Right ventricle myocardium inferior (tissue), 1 donor: ENCODE measurements at regions not wholly inside any gene's neighbourhood (a gene's known extent, or its start where the extent isn't known, plus 50 kb on each side); places are given as distances from the start of the nearest gene placed in this dataset.
"Not testable (repeated sequence)": the region's sequence is repeated elsewhere in the genome, so short reads cannot be mapped to it uniquely, and the experiment has no call there.

Experiments
- ATAC-seq: fragments of 200-7000 bp; cut with Tn5 transposase; one replicate; pipeline ENCODE4 v1.9.1; 2020; ENCODE audit warnings: mild to moderate bottlenecking, moderate library complexity
- DNase-seq: peaks from one replicate; pipeline ENCODE4 v3.0.0; 2021; ENCODE audit errors: missing footprints
- intact Hi-C: fragments of 100-400 bp; cut with DNase I; formaldehyde crosslinking; loops from one replicate; pipeline ENCODE4 v1.11.0; 2022
- donor health status: DM: no; HTN: yes; CAD: no; lungs with severe emphysema.

DNA sequence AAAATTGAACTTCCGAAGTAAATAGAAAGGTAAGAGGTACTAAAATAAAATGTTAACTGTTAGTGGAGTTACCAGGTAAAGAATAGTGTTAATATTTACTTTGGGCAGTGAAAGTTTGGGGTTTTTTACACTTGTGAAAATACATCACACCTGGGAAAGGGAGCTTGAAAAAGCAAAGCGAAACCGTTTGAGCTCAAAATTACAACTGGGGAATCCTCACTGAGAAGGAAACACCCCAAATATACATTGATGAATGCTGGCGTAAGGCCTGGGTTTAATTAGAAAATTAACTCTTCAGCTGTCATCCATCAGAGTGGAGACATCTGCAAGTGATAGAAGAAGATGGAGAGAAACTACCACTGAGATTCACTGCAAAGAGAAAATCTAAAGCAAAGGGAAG is 1153.0 kb downstream of the SLITRK5 start:
- DNase-seq (no peak), ATAC-seq (no peak)
- intact Hi-C loops: no loop called here

DNA sequence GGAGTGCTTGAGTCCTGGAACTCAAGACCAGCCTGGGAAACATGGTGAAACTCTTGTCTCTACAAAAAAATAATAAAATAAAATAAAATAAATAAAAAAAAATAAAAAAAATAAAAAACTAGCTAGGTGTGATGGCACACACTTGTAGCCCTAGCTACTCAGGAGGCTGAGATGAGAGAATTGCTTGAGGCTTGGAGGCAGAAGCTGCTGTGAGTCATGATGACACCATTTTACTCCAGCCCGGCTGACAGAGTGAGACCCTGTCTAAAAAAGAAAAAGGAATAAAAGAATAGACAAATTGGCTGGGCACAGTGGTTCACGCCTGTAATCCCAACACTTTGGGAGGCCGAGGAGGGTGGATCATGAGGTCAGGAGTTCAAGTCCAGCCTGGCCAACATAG is 1168.9 kb downstream of the SLITRK5 start:
- ATAC-seq (no peak), DNase-seq (no peak)
- intact Hi-C loops: no loop called here

DNA sequence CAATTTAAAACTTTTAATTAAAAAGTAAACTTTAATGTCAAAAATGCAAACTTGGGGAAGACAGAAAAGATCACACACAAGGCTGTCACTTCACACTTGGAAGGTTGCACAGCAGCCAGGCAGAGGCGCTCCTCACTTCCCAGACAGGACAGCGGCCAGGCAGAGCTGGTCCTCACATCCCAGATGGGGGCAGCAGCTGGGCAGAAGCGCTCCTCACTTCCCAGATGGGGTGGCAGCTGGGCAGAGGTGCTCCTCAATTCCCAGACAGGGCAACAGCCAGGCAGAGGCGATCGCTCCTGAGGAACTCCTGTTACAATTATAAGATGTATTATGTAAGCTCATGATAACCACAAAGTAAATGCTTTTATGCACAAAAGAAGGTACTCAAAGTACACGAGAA is 1181.1 kb downstream of the SLITRK5 start:
- ATAC-seq, intact Hi-C loops: not testable (repeated sequence)

DNA sequence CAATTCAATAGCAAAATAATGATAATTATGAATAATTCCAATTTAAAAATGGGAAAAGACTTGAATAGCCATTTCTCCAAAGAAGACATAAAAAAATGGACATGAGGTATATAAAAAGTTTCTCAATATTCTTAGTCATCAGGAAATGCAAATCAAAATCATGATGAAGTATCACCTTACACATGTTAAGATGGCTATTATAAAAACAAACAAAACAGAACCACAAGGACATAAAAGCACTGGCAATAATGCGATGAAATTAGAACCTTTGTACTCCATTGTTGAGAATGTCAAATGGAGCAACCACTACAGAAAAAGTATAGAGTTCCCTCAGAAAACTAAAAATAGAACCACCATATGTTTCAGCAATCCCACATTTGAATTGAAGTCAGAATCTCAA is 1186.1 kb downstream of the SLITRK5 start:
- ATAC-seq (no peak), DNase-seq (no peak)
- intact Hi-C loops: no loop called here

More for the DNA sequence above, 1181.1 kb downstream of the SLITRK5 start:
- not testable (repeated sequence) for DNase-seq

DNA sequence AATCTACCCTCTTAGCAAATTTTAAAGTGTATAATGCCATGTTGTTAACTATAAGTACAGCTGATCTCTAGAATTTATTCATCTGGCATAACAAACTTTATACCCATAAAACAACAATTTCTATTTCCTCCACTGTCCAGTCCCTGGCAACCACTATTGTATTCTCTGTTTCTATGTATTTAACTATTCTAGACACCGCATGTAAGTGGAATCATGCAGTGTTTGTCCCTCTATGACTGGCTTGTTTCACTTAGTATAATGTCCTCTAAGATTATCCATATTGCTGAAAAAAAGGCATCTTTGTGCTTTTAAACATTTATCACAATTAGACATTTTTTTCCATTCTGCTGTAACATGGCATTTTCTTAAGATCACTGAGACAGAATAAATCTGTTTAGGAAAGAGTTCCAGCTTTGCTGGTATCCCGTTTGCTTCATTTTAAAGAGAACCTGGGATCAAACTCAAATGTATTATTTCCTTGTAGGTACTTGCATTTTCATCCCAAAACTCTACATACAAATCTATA is 1191.0 kb downstream of the SLITRK5 start:
- intact Hi-C loops: no loop called here
- DNase-seq (no peak), ATAC-seq (no peak)

DNA sequence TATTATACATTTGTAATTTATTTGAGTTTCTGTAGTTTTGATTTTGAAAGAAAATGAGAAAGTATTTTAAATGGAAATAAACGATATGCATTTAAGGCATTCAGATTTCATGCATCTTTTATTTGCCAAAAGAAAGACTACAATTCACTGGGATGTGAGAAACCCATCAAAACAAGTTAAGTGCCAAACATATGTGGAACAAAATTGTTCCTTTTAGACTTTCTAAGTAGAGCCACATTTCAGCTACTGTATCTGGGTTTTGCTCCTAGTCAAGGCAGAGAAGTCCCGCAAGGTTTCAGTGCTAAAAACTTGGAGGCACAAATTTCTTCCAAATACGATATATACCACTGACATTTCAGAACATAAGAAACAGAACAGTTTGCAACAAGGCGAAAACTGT is 1191.9 kb downstream of the SLITRK5 start:
- intact Hi-C loops: no loop called here
- DNase-seq: no peak
- no peak for ATAC-seq

DNA sequence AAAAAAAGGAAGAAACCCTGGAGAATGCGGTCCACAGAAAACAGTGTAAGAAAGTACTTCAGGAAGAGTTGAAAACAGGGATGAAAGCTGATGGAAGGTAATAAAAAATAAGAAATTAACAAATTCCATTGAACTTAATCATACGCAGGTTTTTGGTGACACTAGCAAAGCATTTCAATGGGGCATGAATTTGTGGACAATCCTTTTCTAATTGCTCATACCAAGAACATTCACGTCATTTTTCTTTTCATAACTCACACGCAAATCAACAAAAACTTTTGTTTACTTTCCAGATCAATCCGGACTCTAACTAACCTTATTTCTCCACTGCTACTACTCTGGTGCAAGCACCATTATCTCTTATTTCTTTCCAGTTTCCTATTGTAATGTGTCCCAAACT is 1195.0 kb downstream of the SLITRK5 start:
- DNase-seq (no peak), ATAC-seq (no peak)
- intact Hi-C loops: no loop called here

DNA sequence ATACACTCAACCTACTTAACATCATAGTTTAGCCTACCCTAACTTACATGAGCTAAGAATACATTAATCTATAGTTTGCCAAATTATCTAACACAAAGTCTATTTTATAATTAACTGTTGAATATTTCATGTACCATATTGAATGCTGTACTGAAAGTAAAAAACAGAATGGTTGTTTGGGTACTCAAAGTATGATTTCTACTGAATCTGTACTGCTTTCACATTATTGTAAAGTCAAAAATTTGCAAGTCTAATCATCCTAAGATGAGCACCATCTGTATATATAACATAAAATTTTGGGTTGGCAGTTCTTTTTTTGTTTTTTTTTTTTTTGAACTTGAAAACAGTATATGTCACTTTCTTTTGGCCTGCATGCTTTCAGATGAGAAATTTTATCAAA is 1212.6 kb downstream of the SLITRK5 start:
- ATAC-seq (no peak), DNase-seq (no peak)
- intact Hi-C loops: no loop called here

DNA sequence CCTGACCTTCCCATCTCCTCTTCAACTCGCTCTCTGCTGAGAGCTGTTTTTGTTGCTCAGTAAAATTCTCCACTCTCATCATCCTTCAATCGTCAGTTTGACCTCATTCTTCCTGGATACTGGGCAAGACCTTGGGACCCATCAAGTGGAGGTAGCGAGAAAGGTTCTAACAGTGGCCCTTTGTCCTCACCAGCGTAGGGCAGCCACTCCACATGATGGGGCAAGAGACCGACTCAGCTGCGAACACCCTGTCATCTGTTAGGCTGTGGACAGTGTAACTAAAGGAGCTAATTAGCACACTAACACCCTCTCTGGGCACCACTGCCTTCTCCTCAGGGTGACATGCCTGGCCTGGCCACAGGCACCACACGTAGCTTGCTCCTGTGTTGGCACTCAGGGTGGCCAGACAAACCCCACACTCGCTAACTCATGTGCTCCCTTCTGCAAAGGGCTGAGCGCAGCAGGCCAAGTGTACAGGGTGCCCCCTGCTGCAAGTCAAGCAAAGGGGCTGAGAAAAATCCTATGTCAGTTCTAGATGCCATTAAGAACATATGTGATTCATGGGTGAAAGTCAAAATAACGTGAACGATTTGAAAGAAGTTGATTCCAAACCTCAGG is 1216.0 kb downstream of the SLITRK5 start:
- ATAC-seq (no peak), DNase-seq (no peak)
- intact Hi-C loops: no loop called here

DNA sequence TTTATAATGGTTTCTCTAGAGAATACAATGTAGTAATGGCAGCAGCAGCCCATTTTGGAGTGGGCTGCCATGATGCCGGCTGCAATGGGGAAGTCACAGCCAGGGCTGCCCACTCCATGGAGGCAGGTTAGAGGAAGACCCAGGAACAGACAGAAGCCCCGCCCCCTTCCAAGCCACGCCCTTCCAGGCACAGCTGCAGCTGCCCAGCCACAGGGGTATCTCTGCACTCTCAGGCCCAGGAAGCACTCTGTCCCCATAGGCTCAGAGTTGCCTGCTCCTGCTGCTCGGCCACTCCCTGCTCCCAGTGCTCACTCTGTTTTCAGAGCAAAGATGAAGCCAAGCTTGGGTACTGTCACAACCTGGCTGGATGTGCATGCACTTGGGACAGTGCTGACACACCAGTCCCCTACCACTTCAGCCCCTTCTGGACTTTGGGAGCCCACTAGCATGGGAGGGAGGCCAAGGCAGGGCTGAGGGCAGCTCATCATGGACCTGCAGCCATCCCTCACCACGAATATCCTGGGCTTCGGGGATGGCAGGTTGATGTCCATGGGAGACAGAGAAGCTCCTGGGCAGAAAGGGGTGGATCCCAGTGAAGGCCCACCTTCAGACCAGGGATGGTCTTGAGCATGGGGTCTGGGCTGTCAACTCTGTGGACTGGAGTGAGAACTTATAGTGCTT is 1224.2 kb downstream of the SLITRK5 start:
- intact Hi-C loops: no loop called here
- no peak for ATAC-seq
- no peak for DNase-seq

DNA sequence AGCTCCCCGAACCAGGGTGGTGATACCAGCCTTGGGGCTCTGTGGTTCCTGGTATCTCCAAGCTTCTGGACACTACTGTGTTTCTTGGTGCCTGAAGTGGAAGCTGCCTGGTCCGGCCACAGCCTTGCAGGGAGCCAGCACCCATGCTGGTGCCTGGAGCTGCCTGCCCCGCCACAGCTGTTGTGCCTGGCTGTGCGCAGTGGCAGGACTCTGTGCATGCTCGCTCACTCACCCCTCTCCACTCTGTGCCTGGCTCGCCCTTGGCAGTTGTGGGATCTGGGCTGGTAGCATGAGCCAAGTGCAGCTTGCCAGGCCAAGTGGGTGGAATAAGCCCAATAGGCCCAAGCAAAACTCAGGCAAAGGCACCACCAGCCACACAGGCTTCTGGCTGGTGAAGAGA is 1225.3 kb downstream of the SLITRK5 start:
- ATAC-seq: no peak
- DNase-seq: no peak
- intact Hi-C loops: no loop called here

DNA sequence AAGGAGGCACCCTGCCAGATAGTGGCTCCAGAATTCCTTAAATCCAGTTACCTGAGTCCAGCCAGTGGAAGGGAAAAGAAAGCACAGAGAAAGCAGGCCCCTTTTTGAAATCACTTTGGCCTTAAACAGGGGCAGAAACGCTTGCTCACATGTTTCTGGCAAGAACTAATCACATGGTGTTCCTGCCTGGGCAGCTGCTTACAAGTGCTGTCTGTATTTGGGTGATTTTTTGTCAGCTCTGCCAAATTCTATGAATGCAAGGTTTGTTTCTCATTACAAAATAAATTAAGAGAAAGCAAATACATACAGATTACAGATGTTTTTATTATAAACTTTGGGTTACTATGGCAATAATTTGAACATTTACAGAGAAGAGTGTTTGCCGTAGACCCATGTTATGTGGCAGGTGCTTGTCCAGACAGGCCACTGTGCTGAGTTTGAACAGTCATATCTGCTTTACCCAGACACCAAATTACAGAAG is 1237.8 kb downstream of the SLITRK5 start:
- intact Hi-C loops: no loop called here
- ATAC-seq (peak; percentile 88), DNase-seq (no peak)

DNA sequence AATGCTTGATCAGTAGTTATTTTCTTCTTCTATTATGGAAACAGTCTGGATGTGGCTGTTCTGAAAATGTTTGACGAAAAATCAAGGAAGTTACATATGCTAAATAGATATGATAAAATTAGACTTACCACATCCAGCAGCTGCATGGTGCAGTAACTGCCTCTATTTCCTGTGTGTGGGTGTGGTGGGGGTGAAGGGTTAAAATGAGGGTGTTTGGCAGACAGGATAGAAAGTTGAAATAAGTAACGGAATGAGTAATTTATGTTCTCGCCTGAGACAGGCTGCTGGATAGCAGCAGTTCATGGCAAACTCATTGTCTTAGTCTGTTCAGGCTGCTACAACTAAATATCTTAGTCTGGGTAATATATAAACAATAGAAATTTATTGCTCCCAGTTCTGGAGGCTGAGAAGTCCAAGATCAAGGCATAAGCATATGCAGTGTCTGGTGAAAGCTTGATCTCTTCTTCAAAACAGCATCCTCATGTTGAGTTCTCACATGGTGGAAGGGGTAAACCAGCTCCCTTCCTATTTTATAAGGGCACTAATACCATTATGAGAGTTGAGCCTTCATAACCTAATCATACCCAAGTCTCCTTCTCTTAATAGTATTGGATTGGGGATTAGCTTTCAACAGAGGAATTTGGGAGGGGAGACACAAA is 1248.9 kb downstream of the SLITRK5 start:
- no peak for ATAC-seq

DNA sequence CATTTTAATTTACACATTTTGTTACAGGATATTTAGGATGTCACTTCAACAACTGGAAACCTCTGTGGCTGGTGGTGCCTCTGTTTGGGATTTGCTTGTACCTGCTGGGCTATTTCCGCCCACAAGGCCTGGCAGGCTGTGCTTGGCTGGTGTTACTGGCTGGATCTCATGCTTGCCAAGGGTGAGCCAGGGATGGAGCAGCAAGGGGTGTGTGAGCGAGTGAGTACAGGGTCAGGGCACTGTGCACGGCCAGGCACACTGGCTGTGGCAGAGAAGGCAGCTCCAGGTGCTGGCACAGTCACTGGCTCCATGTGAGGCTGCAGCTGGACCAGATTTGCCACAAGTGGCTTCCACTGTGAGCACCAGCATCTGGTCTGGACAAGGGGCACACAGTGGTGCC is 1254.8 kb downstream of the SLITRK5 start:
- peak; percentile 62 for DNase-seq
- intact Hi-C loops: no loop called here
- peak; percentile 92 for ATAC-seq

More for the DNA sequence above, 1248.9 kb downstream of the SLITRK5 start:
- no peak for DNase-seq
- intact Hi-C loops: no loop called here

DNA sequence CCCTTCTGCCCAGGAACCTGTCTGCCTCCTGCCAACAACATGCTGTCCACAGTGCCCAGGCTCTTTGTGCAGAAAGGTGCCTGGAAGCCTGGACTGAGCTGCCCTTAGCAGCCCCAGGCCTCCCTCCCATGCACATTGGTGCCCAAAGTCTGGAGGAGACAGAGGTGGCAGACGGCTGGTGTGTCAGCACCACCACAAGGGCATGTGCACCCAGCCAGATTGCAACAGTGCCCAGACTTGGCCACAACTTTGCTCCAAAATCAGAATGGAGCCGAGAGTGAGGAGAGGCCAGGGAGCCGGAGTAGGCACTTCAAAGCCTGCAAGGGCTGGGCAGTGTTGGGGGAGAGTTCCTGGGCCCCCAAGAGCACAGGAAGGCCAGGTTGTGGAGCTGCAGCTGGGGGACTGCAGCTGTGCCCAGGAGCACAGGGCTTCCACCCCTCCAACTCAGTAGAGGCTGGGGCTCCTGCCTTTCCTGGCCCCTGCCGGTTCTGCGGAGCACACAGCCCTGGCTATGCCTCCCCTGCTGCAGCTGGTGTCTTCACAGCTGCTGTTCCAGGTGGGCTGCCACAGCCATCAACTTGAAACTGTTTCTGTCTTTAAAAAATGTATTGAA is 1255.8 kb downstream of the SLITRK5 start:
- ATAC-seq: peak; percentile 31
- intact Hi-C loops: no loop called here
- no peak for DNase-seq

DNA sequence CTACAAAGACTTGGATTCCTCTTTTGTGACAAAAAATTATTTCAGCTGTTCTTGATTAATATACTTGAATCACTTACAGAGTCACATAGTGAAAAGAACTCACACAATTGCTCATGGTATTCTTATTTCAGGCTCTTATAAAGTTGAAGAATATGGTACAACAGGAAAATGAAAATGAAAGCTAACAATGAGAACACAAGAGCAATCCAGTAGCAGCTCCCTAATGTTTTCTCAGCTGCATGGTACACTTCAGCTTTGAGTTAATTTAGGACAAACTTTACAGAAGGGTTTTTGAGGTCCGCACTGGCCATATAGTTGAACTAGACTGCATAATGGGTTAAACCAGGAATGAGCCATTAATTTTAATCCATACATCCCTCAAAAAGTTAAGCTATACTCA is 1261.8 kb downstream of the SLITRK5 start:
- ATAC-seq (no peak), DNase-seq (no peak)
- intact Hi-C loops: no loop called here

DNA sequence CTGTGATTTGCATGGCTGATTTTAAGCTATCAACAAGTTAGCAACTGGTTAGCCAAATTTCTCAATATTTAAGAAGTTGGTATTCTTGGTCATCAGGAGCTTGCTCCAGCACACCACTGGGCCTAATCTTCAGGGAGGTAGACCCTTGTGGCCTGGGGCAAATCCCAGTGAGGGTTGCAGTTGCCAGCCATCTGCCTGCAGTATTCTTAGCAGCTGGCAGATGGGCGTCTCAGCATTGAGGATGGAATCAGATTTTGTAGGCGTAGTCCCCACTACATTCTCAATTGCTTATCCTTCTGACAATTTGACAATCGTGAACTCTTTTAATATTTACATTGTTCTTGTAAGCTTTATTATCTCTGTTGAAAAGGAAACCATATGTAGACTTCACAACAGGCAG is 1266.2 kb downstream of the SLITRK5 start:
- DNase-seq: no peak
- no peak for ATAC-seq
- intact Hi-C loops: no loop called here

DNA sequence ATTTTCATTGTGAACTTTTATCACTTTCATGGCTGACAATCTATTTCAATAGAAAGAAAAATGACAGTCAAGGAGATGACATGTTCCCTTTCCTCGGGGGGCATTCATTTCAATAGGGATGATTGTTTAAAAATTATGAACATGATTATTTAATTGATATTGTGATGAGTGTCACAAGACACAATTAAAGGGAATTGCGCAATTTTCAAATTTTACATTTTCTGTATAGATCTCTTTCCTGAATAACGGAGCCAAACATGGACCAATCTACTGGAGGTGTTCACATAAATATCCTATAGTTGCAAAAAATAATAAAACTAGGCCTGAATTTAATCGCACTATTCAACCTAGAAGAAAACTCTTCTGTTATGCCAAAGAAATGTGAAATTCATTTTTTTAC is 1274.6 kb downstream of the SLITRK5 start:
- intact Hi-C loops: no loop called here
- no peak for DNase-seq
- no peak for ATAC-seq

DNA sequence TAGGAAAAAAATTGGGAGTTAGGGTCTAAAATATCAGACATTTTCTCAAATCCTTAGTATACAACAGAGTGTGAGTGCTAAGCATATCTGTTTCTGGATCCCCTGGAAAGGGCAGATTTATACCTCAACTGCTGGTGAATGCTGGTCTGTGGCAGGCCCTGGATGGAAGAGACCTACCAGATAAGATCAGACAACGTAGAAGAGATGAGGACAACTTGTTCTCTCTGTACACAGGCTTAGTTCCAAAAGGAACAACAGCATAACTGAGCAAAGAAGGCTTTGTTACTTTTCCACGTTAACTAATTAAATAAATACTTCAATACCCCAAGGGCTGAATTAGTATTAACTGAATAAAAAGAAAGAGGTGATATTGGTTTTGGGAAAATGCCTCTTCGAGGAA is 1277.3 kb downstream of the SLITRK5 start:
- intact Hi-C loops: no loop called here
- DNase-seq (no peak), ATAC-seq (no peak)

DNA sequence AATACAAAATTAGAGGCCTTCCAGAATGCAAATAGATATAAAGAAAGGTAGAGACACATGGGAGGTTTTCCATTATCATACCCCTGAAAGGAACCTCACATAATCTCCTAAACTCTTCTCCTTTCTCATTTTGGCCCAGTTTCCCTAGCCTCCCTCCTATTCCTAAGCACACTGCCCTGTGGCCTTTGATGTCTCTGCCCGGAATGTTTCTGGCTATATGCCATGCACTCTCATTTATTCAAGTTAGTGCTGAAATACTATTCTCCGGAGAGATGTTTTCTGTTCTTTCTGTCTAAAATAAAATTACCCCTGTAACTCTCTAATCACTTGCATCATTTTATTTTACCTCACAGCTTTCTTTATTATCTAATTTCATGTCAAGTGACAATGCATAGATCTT is 1287.7 kb downstream of the SLITRK5 start:
- DNase-seq: no peak
- intact Hi-C loops: no loop called here
- no peak for ATAC-seq
